ENCODE measurements at regions not wholly inside any gene's neighbourhood (a gene's known extent, or its start where the extent isn't known, plus 50 kb on each side); places are given as distances from the start of the nearest gene placed in this dataset.

DNA sequence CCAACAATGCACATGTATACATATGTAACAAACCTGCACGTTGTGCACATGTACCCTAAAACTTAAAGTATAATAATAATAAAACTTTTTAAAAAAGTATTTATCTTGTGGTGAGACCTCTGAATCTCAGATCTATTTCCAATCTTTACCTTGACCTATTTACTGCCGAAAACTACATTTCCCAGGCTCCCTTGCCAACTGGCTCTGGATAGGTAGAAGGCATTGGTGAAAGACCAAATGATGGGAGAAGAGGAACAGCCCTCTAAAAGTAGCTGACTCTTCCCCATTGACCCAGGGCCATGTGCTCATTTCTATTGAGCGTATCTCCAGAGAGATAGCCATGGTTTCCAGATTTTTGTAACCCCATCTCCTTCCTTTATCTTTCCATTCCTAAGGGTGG is 247.4 kb downstream of the GPAM start (continued):
- TF ChIP-seq SP2 (IDR thresholded peaks at IDR 0.05; ENCODE audit: low read length), result no peak
- TF ChIP-seq TEAD4 (IDR thresholded peaks at IDR 0.05; ENCODE audit: low read depth, low read length), result no peak
- no peak for TF ChIP-seq ATF3 (IDR thresholded peaks at IDR 0.05; ENCODE audit: insufficient read depth, low read depth, low read length)
- TF ChIP-seq FOSL1 (IDR thresholded peaks at IDR 0.05; ENCODE audit: insufficient read depth, low read depth, low read length), result no peak
- no peak for TF ChIP-seq JUN (IDR thresholded peaks at IDR 0.05; ENCODE audit: low read depth, low read length)
- no peak for TF ChIP-seq RFX5 (IDR thresholded peaks at IDR 0.05; ENCODE audit: borderline replicate concordance, low read depth, low read length)
- no peak for TF ChIP-seq EZH2 (IDR thresholded peaks at IDR 0.05; ENCODE audit: low read depth, low read length, severe bottlenecking)

Measured in H1 (cell line).